GM12878 (cell line): ENCODE measurements at regions not wholly inside any gene's neighbourhood (a gene's known extent, or its start where the extent isn't known, plus 50 kb on each side); places are given as distances from the start of the nearest gene placed in this dataset.

Source experiments
- ATAC-seq: fragments of 200-7000 bp; cut with Tn5 transposase; 3 replicates; pipeline ENCODE4 v1.9.1; 2020; ENCODE audit warnings: mild to moderate bottlenecking, moderate library complexity
- BruUV-seq: library from RNA; stranded (reverse); fragments of 400-500 nt; replicated peaks from 2 replicates; lab custom pipeline; 2021; lab: Mats Ljungman, UMichigan
- CTCF ChIA-PET: fragments of 300-600 bp; sonication (Branson Sonifier 250); formaldehyde crosslinking; extraction: SDS; loops from one replicate; lab custom pipeline; 2021; ENCODE audit warnings: inconsistent platforms; lab: Yijun Ruan, JAX
- POLR2A ChIA-PET: fragments of 350-600 bp; formaldehyde crosslinking; extraction: SDS; loops from one replicate; lab custom pipeline; 2021; ENCODE audit warnings: inconsistent platforms; lab: Charles Lee
- RAD21 ChIA-PET: fragments of 300-600 bp; sonication (Branson Sonifier 250); formaldehyde crosslinking; loops from one replicate; lab custom pipeline; 2023; ENCODE audit warnings: antibody characterized with exemption; ENCODE audit not compliant: unreplicated experiment; lab: Charles Lee
- SMC1A ChIA-PET: fragments of 300-600 bp; sonication (Branson Sonifier 250); formaldehyde crosslinking; loops from one replicate; lab custom pipeline; 2023; ENCODE audit not compliant: unreplicated experiment, uncharacterized antibody; lab: Charles Lee
- DNase-seq: peaks from one replicate; pipeline ENCODE4 v3.0.0-alpha.2; 2011; ENCODE audit warnings: low read depth, low spot score
- FAIRE-seq: peaks from 3 replicates; lab custom pipeline; 2011; peaks lifted over from hg19 to GRCh38; lab: Jason Lieb, UNC
- H2AFZ ChIP-seq: 2 replicates; pipeline ENCODE4 v1.6.0; 2011; ENCODE audit warnings: low read depth, low read length, control low read depth; ENCODE audit not compliant: control insufficient read depth
- H3K27ac ChIP-seq: 2 replicates; pipeline ENCODE4 v1.5.1; 2011; ENCODE audit warnings: control low read depth; ENCODE audit not compliant: control insufficient read depth, insufficient read depth
- H3K27me3 ChIP-seq, 2 experiments: replicated peaks in 1 of 2; 2 replicates each; pipeline versions ENCODE4 v1.6.0 to v1.6.1; 2011; ENCODE audit warnings: low read length in 1 of 2; ENCODE audit not compliant: control insufficient read depth in 2 of 2, insufficient read depth in 2 of 2
- H3K36me3 ChIP-seq, 2 experiments: 2 replicates each; pipeline ENCODE4 v1.5.1; 2011; ENCODE audit warnings: low read length in 1 of 2; ENCODE audit not compliant: control insufficient read depth in 2 of 2, insufficient read depth in 2 of 2
- H3K4me1 ChIP-seq: 2 replicates; pipeline ENCODE4 v1.6.1; 2011; ENCODE audit warnings: mild to moderate bottlenecking, low read length, moderate library complexity, mixed read lengths; ENCODE audit not compliant: control insufficient read depth, insufficient read depth
- H3K4me2 ChIP-seq: 2 replicates; pipeline ENCODE4 v1.6.0; 2011; ENCODE audit warnings: control low read depth; ENCODE audit not compliant: control insufficient read depth, insufficient read depth
- H3K4me3 ChIP-seq: fragments of 200-600 bp; sonication (generic); 2 replicates; pipeline ENCODE4 v1.5.1; 2016
- H3K79me2 ChIP-seq: 2 replicates; pipeline ENCODE4 v1.6.0; 2011; ENCODE audit warnings: low read length; ENCODE audit not compliant: control insufficient read depth, insufficient read depth
- H3K9ac ChIP-seq: 2 replicates; pipeline ENCODE4 v1.8.0; 2011; ENCODE audit warnings: low read length, control low read depth, mixed read lengths; ENCODE audit not compliant: control insufficient read depth, insufficient read depth
- H3K9me3 ChIP-seq: replicated peaks from 3 replicates; pipeline ENCODE4 v1.5.1; 2011; ENCODE audit warnings: mild to moderate bottlenecking, low read length; ENCODE audit not compliant: control insufficient read depth, insufficient read depth
- H4K20me1 ChIP-seq: 2 replicates; pipeline ENCODE4 v1.6.0; 2011; ENCODE audit not compliant: control insufficient read depth, insufficient read depth
- LARP7 ChIP-seq: fragments of 450-650 bp; IDR thresholded peaks from 2 replicates; pipeline ENCODE4 v1.6.1; 2017; ENCODE audit warnings: mild to moderate bottlenecking
- NR2F1 ChIP-seq: fragments of 450-650 bp; conservative IDR thresholded peaks from 2 replicates; pipeline ENCODE4 v1.6.1; 2017; ENCODE audit warnings: mild to moderate bottlenecking
- in situ Hi-C: fragments of 300-500 bp; cut with MboI; formaldehyde crosslinking; loops from 9 replicates; pipeline ENCODE4 v1.14.3; 2018; ENCODE audit warnings: mixed read lengths
- intact Hi-C: fragments of 100-400 bp; cut with micrococcal nuclease; formaldehyde crosslinking; loops from one replicate; pipeline ENCODE4 v1.14.2; 2022; ENCODE audit not compliant: unreplicated experiment
- TF ChIP-seq, protein P1 (sequence below): fragments of 450-650 bp; IDR thresholded peaks from 2 replicates; pipeline ENCODE4 v1.6.1; 2018; ENCODE audit warnings: mild to moderate bottlenecking, low read depth, moderate library complexity; ENCODE audit not compliant: partially characterized antibody
- TF ChIP-seq, protein P2 (sequence below): fragments of 450-650 bp; IDR thresholded peaks from 2 replicates; pipeline ENCODE4 v1.6.1; 2017; ENCODE audit warnings: mild to moderate bottlenecking, moderate library complexity

DNA sequence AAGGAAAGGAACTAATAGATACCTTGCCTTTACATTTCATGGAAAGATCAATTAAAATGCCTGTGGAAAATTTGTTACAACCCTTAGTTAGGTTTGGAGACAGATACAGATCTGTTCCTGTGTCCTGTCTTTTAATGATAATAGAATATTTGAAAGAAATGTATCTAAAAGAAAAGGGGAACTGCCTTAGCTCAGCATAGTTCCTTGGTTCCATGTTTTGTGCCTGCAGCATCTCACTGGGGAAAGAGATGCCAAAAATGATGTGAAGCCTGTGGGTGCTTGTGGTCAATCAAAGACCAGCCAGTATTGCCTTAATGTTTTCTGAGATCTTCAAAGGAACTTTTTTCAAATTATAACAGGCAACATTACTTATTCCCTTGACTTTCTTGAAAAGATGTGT, 147.6 kb downstream of the ADCYAP1 start:
- H3K9me3 ChIP-seq = no peaks in the 10 kb centered on the region
- ChIA-PET POLR2A (no interaction called here), RAD21 (no interaction called here), CTCF (no interaction called here), SMC1A (no interaction called here)
- H3K4me2 ChIP-seq = no peak overlapping the region
- in situ Hi-C loops (no loop called here), intact Hi-C loops (no loop called here)
- FAIRE-seq (no peak), DNase-seq (no peak), ATAC-seq (no peak)
- H3K4me3 ChIP-seq = no peak overlapping the region
- H3K79me2 ChIP-seq = no peaks in the 10 kb centered on the region
- BruUV-seq = no TSS peak
- TF ChIP-seq LARP7 (no peak), NR2F1 (no peak)
- TF ChIP-seq, protein P1, sequence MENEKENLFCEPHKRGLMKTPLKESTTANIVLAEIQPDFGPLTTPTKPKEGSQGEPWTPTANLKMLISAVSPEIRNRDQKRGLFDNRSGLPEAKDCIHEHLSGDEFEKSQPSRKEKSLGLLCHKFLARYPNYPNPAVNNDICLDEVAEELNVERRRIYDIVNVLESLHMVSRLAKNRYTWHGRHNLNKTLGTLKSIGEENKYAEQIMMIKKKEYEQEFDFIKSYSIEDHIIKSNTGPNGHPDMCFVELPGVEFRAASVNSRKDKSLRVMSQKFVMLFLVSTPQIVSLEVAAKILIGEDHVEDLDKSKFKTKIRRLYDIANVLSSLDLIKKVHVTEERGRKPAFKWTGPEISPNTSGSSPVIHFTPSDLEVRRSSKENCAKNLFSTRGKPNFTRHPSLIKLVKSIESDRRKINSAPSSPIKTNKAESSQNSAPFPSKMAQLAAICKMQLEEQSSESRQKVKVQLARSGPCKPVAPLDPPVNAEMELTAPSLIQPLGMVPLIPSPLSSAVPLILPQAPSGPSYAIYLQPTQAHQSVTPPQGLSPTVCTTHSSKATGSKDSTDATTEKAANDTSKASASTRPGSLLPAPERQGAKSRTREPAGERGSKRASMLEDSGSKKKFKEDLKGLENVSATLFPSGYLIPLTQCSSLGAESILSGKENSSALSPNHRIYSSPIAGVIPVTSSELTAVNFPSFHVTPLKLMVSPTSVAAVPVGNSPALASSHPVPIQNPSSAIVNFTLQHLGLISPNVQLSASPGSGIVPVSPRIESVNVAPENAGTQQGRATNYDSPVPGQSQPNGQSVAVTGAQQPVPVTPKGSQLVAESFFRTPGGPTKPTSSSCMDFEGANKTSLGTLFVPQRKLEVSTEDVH = no peak
- TF ChIP-seq, protein P2, sequence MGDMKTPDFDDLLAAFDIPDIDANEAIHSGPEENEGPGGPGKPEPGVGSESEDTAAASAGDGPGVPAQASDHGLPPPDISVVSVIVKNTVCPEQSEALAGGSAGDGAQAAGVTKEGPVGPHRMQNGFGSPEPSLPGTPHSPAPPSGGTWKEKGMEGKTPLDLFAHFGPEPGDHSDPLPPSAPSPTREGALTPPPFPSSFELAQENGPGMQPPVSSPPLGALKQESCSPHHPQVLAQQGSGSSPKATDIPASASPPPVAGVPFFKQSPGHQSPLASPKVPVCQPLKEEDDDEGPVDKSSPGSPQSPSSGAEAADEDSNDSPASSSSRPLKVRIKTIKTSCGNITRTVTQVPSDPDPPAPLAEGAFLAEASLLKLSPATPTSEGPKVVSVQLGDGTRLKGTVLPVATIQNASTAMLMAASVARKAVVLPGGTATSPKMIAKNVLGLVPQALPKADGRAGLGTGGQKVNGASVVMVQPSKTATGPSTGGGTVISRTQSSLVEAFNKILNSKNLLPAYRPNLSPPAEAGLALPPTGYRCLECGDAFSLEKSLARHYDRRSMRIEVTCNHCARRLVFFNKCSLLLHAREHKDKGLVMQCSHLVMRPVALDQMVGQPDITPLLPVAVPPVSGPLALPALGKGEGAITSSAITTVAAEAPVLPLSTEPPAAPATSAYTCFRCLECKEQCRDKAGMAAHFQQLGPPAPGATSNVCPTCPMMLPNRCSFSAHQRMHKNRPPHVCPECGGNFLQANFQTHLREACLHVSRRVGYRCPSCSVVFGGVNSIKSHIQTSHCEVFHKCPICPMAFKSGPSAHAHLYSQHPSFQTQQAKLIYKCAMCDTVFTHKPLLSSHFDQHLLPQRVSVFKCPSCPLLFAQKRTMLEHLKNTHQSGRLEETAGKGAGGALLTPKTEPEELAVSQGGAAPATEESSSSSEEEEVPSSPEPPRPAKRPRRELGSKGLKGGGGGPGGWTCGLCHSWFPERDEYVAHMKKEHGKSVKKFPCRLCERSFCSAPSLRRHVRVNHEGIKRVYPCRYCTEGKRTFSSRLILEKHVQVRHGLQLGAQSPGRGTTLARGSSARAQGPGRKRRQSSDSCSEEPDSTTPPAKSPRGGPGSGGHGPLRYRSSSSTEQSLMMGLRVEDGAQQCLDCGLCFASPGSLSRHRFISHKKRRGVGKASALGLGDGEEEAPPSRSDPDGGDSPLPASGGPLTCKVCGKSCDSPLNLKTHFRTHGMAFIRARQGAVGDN = no peak
- H4K20me1 ChIP-seq = no peaks in the 10 kb centered on the region
- H2AFZ ChIP-seq = no peak overlapping the region
- H3K27ac ChIP-seq = no peak overlapping the region
- no peaks in the 10 kb centered on the region for H3K36me3 ChIP-seq
- no peaks in the 10 kb centered on the region for H3K27me3 ChIP-seq
- no peaks in the 10 kb centered on the region for H3K4me1 ChIP-seq
- no peak overlapping the region for H3K9ac ChIP-seq
